ENCODE measurements at regions not wholly inside any gene's neighbourhood (a gene's known extent, or its start where the extent isn't known, plus 50 kb on each side); places are given as distances from the start of the nearest gene placed in this dataset.

GRCh38 chr16:86970279-86970678, 346.9 kb downstream of the C16orf95 start:
- no peak for FAIRE-seq

DNA sequence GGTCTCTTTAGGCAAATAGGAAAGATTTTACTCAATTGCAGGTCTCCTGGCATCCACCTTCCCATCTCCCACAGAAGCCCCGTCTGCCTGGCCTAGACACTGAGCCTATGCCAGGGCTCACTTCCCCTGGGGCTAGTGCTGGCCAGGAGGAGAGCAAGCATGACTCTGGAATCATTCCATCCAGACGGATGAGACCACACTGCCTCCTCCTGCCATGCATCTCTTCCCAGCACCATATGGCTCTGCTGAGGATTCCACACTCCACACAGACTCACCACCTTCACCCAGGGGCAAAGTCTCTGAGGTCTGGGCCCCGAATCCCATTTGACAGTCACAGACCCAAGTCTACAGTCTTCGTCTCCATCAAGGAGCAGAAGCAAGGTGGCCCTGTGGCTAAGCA, 346.5 kb downstream of the C16orf95 start:
- Mint-ChIP-seq H3K36me3 (ENCODE audit: low read depth, unreplicated experiment) (peaks cover 2% of the 10 kb centered on the region), H3K27me3 (ENCODE audit: low read depth, unreplicated experiment) (peaks cover 25% of the 10 kb centered on the region), H3K9me3 (ENCODE audit: unreplicated experiment) (peaks cover 17% of the 10 kb centered on the region), H3K4me3 (ENCODE audit: unreplicated experiment) (no peak overlapping the region), H3K4me1 (ENCODE audit: low read depth, unreplicated experiment) (peaks cover 7% of the 10 kb centered on the region), H3K27ac (ENCODE audit: unreplicated experiment) (no peak overlapping the region)
- no peak for DNase-seq (ENCODE audit: low read depth)
- Histone ChIP-seq H2AFZ (ENCODE audit: low read depth, low read length) (no peak overlapping the region), H3K9me3 (ENCODE audit: insufficient read depth, low read depth, low read length) (peaks cover 5% of the 10 kb centered on the region), H3K27me3 (ENCODE audit: insufficient read depth, low read length) (no peaks in the 10 kb centered on the region), H4K20me1 (ENCODE audit: insufficient read depth, low read length) (no peaks in the 10 kb centered on the region), H3K27ac (ENCODE audit: low read depth, low read length) (no peak overlapping the region), H3K79me2 (ENCODE audit: insufficient read depth, low read length) (no peaks in the 10 kb centered on the region), H3K36me3 (ENCODE audit: insufficient read depth, low read length) (no peaks in the 10 kb centered on the region), H3K4me2 (ENCODE audit: low read length) (no peak overlapping the region), H3K4me1 (ENCODE audit: insufficient read depth, low read length) (peaks cover 6% of the 10 kb centered on the region), H3K9ac (ENCODE audit: low read length) (no peak overlapping the region), H3K4me3 (ENCODE audit: insufficient read depth, low read depth, low read length) (no peak overlapping the region)
- TF ChIP-seq, protein P1, sequence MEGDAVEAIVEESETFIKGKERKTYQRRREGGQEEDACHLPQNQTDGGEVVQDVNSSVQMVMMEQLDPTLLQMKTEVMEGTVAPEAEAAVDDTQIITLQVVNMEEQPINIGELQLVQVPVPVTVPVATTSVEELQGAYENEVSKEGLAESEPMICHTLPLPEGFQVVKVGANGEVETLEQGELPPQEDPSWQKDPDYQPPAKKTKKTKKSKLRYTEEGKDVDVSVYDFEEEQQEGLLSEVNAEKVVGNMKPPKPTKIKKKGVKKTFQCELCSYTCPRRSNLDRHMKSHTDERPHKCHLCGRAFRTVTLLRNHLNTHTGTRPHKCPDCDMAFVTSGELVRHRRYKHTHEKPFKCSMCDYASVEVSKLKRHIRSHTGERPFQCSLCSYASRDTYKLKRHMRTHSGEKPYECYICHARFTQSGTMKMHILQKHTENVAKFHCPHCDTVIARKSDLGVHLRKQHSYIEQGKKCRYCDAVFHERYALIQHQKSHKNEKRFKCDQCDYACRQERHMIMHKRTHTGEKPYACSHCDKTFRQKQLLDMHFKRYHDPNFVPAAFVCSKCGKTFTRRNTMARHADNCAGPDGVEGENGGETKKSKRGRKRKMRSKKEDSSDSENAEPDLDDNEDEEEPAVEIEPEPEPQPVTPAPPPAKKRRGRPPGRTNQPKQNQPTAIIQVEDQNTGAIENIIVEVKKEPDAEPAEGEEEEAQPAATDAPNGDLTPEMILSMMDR (IDR thresholded peaks at IDR 0.05; ENCODE audit: insufficient read depth, low read depth, low read length): no peak
- no peak for TF ChIP-seq EZH2 (IDR thresholded peaks at IDR 0.05; ENCODE audit: insufficient read depth, low read length)
- no peak for FAIRE-seq

More at GRCh38 chr16:86970279-86970678, 346.9 kb downstream of the C16orf95 start:
- H3K27me3 Mint-ChIP-seq (ENCODE audit: low read depth, unreplicated experiment): peaks cover 30% of the 10 kb centered on the region
- H3K36me3 ChIP-seq (ENCODE audit: insufficient read depth, low read length): no peaks in the 10 kb centered on the region
- TF ChIP-seq EZH2 (IDR thresholded peaks at IDR 0.05; ENCODE audit: insufficient read depth, low read length): no peak
- TF ChIP-seq, protein P1 (IDR thresholded peaks at IDR 0.05; ENCODE audit: insufficient read depth, low read depth, low read length): no peak
- H4K20me1 ChIP-seq (ENCODE audit: insufficient read depth, low read length): no peaks in the 10 kb centered on the region
- peaks cover 2% of the 10 kb centered on the region for H3K4me1 Mint-ChIP-seq (ENCODE audit: low read depth, unreplicated experiment)
- H3K36me3 Mint-ChIP-seq (ENCODE audit: low read depth, unreplicated experiment): peaks cover 3% of the 10 kb centered on the region
- no peak for DNase-seq (ENCODE audit: low read depth)
- H3K4me3 ChIP-seq (ENCODE audit: insufficient read depth, low read depth, low read length): no peak overlapping the region
- no peak overlapping the region for H2AFZ ChIP-seq (ENCODE audit: low read depth, low read length)
- no peaks in the 10 kb centered on the region for H3K27me3 ChIP-seq (ENCODE audit: insufficient read depth, low read length)
- H3K4me1 ChIP-seq (ENCODE audit: insufficient read depth, low read length): peaks cover 3% of the 10 kb centered on the region
- H3K79me2 ChIP-seq (ENCODE audit: insufficient read depth, low read length): no peaks in the 10 kb centered on the region
- no peak overlapping the region for H3K27ac Mint-ChIP-seq (ENCODE audit: unreplicated experiment)
- H3K9me3 Mint-ChIP-seq (ENCODE audit: unreplicated experiment): peaks cover 17% of the 10 kb centered on the region
- no peak overlapping the region for H3K9ac ChIP-seq (ENCODE audit: low read length)
- H3K4me2 ChIP-seq (ENCODE audit: low read length): no peak overlapping the region
- no peak overlapping the region for H3K27ac ChIP-seq (ENCODE audit: low read depth, low read length)
- H3K4me3 Mint-ChIP-seq (ENCODE audit: unreplicated experiment): no peak overlapping the region
- H3K9me3 ChIP-seq (ENCODE audit: insufficient read depth, low read depth, low read length): peaks cover 5% of the 10 kb centered on the region

GRCh38 chr16:86971251-86971650, 345.9 kb downstream of the C16orf95 start:
- Mint-ChIP-seq H3K4me1 (ENCODE audit: low read depth, unreplicated experiment) (peaks cover 10% of the 10 kb centered on the region), H3K27me3 (ENCODE audit: low read depth, unreplicated experiment) (peaks cover 20% of the 10 kb centered on the region), H3K27ac (ENCODE audit: unreplicated experiment) (no peak overlapping the region), H3K36me3 (ENCODE audit: low read depth, unreplicated experiment) (peaks cover 2% of the 10 kb centered on the region), H3K9me3 (ENCODE audit: unreplicated experiment) (peaks cover 17% of the 10 kb centered on the region), H3K4me3 (ENCODE audit: unreplicated experiment) (no peak overlapping the region)
- Histone ChIP-seq H2AFZ (ENCODE audit: low read depth, low read length) (no peak overlapping the region), H3K4me3 (ENCODE audit: insufficient read depth, low read depth, low read length) (no peak overlapping the region), H3K9me3 (ENCODE audit: insufficient read depth, low read depth, low read length) (peaks cover 5% of the 10 kb centered on the region), H3K9ac (ENCODE audit: low read length) (no peak overlapping the region), H3K27me3 (ENCODE audit: insufficient read depth, low read length) (no peaks in the 10 kb centered on the region), H3K27ac (ENCODE audit: low read depth, low read length) (no peak overlapping the region), H3K79me2 (ENCODE audit: insufficient read depth, low read length) (no peaks in the 10 kb centered on the region), H3K4me2 (ENCODE audit: low read length) (no peak overlapping the region), H3K36me3 (ENCODE audit: insufficient read depth, low read length) (no peaks in the 10 kb centered on the region), H3K4me1 (ENCODE audit: insufficient read depth, low read length) (peaks cover 11% of the 10 kb centered on the region), H4K20me1 (ENCODE audit: insufficient read depth, low read length) (no peaks in the 10 kb centered on the region)
- no peak for TF ChIP-seq EZH2 (IDR thresholded peaks at IDR 0.05; ENCODE audit: insufficient read depth, low read length)
- TF ChIP-seq, protein P1 (IDR thresholded peaks at IDR 0.05; ENCODE audit: insufficient read depth, low read depth, low read length): no peak
- no peak for FAIRE-seq
- DNase-seq (ENCODE audit: low read depth): no peak

Data from astrocyte (in vitro differentiated cells and primary cell).